GM18907 (cell line): ENCODE measurements at regions not wholly inside any gene's neighbourhood (a gene's known extent, or its start where the extent isn't known, plus 50 kb on each side); places are given as distances from the start of the nearest gene placed in this dataset.
"Not testable (repeated sequence)": the region's sequence is repeated elsewhere in the genome, so short reads cannot be mapped to it uniquely, and the experiment has no call there.

Source experiments
- ATAC-seq: cut with Tn5 transposase; IDR thresholded peaks from one replicate; pipeline ENCODE4 v1.9.1; 2021; ENCODE audit warnings: mild to moderate bottlenecking, moderate library complexity; ENCODE audit not compliant: unreplicated experiment

DNA sequence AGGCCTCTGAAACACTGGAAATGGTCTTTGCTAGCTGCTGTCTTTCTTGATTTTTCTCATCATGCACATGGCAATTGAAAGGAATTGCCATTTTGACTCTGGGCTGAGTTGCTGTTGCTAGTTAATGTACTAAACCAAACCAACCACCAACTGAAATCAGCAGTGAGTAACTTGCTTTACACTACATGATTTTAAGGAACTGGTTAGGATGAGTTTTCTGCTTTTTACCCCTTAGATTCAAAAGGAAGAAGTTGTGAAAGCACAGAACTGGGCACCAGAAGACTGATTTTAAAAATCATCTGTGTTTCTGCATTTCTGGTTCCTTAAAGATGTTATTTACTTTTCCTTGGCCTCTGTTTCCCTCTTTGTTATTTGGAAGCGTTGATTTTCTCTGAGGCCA is 361.9 kb downstream of the HLX start:
- no peak for ATAC-seq

GRCh38 chr1:221241592-221241991 is 362.3 kb downstream of the HLX start:
- no peak for ATAC-seq

- no peak for ATAC-seq
Measured at GRCh38 chr1:221246067-221246466, 366.8 kb downstream of the HLX start.

DNA sequence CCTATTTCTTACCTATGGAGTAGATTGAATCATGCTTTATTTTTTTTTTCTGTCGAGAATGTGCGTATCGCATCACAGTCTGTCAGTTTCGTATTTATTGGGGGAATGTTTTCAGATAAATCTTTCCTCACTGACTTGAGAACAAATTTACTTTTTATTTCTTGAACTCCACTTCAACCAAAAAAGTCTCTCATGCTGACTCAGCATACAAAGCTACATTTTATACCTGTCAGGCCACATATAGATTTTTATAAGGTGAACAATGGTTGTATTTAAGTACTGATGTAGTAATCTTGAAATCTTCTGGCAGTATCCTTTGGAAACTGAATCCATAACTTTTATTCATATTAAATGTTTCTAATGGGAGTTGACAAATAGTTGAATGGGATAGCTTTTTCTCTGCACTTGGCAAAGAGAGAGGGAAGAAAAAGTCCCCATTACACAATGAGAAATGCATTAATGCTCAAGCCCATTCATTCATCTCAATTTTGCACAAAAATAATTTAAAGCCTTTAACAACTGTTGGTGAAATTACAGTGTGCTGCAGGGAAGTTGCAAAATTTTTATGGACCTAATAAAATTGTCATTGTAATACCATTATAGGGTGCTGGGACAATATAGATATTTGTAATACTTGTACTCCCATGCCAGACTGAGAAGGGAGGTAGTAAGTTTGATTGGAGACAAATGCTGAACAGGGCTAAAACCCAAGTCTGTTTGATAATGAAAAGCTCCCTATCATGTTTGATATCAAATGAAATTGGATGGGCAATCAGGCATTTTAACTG is 367.6 kb downstream of the HLX start:
- ATAC-seq, result no peak

DNA sequence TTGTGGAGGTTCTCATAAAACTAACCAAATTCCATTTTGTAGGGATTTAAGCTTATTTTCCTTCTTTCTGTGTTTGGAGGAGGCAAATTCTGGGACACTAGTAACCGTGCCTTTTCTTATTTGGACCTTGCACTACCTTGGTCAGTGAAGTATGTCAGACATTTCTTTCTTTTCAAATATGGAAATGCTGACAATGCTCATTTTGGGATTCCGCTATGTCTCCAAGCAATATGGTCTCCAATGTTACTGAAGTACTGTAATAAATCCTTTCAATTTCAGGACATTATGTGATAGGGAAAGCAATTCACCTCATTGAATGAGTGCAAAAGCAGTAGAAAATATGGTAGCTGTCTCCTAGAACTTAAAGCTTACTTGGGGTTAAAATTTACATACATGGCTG is 372.3 kb downstream of the HLX start:
- no peak for ATAC-seq

DNA sequence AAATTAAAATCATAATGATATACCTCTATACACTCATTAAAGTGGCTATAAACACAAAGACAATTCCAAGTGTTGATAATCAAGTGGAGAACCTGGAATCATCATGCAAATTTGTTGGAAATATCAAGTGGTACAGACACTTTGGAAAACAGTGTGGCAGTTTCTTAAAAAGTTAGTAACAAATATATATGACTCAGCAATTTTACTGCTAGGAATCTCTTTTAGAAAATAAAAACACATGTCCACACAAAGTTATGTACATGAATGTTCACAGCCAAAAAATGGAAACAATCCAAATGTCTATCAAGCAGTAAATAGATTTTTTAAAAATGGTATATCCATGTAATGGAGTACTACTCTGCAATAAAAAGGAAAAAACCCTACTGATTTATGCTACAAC is 375.6 kb downstream of the HLX start:
- no peak for ATAC-seq

DNA sequence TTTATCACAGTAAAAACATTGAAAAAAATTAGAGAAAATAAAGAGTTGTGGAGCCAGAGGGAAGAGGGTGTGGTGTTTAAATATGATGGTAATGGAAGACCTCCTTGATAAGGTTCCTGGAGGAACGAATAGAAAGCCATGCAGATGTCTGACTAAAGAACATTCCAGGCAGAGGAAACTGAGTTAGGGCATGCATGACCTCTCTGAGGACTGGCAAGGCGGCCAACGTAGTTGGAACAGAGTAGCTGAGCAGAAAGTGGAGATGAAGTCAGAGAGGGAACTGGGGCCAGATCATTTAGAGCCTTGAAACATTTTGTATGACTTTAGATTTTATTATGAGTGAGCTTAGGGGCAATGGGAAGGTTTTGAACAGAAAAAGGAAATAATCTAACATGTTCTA is 377.5 kb downstream of the HLX start:
- ATAC-seq, result no peak

DNA sequence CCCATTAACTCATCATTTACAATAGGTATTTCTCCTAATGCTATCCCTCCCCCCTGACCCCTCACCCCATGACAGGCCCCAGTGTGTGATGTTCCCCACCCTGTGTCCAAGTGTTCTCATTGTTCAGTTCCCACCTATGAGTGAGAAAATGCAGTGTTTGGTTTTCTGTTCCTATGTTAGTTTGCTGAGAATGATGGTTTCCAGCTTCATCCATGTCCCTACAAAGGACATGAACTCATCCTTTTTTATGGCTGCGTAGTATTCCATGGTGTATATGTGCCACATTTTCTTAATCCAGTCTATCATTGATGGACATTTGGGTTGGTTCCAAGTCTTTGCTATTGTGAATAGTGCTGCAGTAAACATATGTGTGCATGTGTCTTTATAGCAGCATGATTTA is 378.3 kb downstream of the HLX start:
- not testable (repeated sequence) for ATAC-seq

DNA sequence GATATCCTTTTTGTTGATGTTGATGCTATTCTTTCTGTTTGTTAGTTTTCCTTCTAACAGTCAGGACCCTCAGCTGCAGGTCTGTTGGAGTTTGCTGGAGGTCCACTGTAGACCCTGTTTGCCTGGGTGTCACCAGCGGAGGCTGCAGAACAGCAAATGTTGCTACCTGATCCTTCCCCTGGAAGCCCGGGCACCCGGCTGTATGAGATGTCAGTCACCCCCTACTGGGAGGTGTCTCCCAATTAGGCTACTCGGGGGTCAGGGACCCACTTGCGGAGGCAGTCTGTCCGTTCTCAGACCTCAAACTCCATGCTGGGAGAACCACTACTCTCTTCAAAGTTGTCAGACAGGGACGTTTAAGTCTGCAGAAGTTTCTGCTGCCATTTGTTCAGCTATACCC is 383.4 kb downstream of the HLX start:
- ATAC-seq, result not testable (repeated sequence)

GRCh38 chr1:221263831-221264767 is 384.9 kb downstream of the HLX start:
- peak; percentile 93 for ATAC-seq

- no peak for ATAC-seq
Measured at GRCh38 chr1:221264848-221265247, 385.6 kb downstream of the HLX start.

- ATAC-seq, result no peak
Measured at GRCh38 chr1:221268295-221268694, 389.1 kb downstream of the HLX start.

DNA sequence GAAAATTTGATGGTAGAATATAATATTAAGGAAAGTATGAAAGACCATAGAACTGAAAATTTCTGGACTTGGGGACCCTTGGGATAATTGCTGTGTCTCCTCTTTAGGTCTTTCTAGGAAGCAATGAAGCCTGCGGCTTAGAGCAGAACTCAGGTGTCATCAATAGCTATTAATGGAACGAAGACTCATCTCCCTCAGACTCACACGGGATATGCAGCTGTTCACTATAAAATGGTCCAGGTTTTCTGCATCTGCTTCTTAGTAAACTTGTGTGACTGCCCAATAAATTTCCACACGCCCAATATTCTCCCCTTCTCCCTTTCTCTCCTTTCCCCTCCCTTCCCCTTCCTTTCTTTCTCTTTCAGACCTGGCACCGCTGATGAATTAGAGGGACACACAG is 392.5 kb downstream of the HLX start:
- no peak for ATAC-seq

- no peak for ATAC-seq
Measured at GRCh38 chr1:221272940-221273339, 393.7 kb downstream of the HLX start.

DNA sequence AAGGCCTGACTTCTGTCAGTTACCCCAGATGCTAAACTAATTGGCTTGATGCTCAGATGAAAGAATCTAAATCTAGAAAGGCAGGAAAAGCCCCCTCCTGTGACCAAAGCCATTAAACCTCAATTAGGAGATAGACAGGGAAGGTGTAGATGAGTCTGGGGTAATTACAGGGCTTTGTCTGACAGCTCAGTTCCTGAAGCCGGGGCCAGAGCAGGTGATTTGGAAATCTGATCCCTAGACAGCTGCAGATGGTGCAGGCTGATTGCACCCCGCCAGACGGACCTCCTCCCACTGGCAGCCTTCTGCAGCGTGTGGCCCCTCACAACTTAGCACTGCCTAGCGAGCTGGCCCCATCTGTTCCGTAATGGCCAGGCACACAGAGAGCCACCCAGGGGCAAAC is 395.1 kb downstream of the HLX start:
- ATAC-seq, result no peak

GRCh38 chr1:221276896-221277409 is 397.7 kb downstream of the HLX start:
- ATAC-seq, result no peak

DNA sequence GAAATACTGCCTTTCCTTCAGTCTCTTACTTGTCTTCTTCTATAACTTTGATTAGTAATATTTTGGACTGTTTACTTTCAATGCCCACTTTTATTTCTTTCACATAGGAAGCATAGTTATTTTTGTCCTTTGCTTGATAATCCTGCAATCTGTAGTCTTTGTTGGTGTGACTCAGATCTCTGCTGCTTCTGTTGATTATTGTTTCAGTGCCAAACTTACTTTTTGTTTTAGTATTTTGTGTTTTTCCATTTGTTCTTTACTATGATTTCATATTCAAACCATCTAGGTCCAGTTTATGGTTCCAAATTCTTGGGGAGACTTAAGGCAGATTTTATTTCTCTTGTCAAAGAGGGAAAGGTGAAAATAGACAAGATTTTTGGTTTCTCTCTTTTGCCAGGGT is 399.9 kb downstream of the HLX start:
- no peak for ATAC-seq

DNA sequence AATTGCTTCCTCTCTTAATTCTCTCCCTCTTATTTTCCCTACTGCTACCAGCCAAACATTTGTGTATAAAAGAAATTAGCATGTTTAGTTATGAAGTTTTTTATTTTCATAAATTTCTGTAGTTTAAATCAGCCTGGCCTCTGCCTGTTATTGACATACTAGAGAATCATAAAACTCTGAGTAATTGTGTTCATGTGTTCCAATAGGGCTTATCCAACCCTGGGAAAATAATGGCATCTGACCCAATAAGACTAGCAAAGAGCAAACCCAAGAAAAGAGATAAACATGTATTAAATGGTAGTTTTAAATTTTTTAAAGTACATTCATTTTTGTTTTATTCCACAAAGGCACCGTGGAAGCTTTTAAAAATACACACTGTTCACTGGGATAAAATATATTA is 404.3 kb downstream of the HLX start:
- ATAC-seq, result no peak

DNA sequence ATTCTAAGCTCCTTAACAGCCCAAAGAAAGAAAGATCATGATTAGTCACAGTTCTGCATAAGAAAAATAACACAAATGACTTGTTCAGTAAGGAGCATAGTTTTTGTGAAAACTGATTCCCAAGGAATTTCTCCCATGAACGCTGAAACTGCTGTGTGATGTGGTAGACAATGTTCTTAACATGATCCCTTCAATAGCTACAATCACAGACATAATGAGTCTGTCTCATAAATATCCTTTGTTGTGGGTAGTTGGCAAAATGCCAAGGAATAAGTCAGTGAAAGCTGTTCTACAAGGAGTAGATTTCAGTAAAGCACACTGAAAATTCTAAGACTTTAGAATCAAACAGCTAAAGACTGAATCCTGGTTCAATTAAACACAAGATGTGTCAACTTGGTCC is 404.8 kb downstream of the HLX start:
- no peak for ATAC-seq

- not testable (repeated sequence) for ATAC-seq
Measured at GRCh38 chr1:221284991-221285390, 405.7 kb downstream of the HLX start.

DNA sequence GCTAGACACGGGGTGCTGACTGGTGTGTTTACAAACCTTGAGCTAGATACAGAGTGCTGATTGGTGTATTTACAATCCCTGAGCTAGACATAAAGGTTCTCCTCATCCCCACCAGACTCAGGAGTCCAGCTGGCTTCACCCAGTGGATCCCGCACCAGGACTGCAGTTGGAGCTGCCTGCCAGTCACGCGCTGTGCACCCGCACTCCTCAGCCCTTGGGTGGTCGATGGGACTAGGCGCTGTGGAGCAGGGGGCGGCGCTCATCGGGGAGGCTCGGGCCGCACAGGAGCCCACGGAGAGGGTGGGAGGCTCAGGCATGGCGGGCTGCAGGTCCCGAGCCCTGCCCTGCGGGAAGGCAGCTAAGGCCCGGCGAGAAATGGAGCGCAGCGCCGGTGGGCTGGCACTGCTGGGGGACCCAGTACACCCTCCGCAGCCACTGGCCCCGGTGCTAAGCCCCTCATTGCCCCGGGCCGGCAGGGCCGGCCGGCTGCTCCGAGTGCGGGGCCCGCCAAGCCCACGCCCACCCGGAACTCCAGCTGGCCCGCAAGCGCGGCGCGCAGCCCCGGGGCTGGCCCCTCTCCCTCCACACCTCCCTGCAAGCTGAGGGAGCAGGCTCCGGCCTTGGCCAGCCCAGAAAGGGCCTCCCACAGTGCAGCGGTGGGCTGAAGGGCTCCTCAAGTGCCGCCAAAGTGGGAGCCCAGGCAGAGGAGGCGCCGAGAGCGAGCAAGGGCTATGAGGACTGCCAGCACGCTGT is 406.4 kb downstream of the HLX start:
- ATAC-seq, result not testable (repeated sequence)
